ENCODE measurements at regions not wholly inside any gene's neighbourhood (a gene's known extent, or its start where the extent isn't known, plus 50 kb on each side); places are given as distances from the start of the nearest gene placed in this dataset.

DNA sequence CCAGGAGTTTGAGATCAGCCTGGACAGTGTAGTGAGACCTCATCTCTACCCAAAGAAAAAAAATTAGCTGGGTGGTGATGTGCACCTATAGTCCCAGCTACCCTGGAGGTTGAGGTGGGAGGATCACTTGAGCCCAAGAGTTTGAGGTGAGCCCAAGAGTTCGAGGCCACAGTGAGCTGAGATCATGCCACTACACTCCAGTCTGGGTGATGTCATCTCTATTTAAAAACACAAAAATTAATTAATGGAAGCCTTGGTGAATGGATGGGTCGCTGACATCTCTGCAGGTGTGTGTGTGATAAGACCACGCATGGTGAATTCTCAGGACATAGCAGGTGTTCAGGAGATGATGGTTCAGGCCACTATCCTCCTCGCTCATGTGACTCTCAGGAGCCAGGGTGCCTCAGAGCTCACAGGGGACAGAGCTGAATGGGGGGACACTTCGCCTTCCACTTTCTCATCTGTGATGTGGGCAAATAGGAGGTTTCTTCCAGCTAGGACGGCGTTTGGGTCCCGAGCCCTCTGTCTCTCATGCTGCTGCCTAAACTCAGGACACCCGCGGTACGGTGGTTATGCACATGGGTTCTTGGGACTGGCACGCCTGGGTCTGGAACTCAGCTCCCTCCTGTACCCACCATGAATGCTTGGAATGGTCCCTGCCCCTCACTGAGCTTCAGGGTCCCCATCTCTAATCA is 113.4 kb upstream of the ZBTB40 start:
- H3K4me1 ChIP-seq = peaks cover 0 to 5% (median 0%) of the 10 kb centered on the region in 9 donors
- DNase-seq = no peak
- no peak overlapping the region for H3K27ac ChIP-seq
- no peak overlapping the region for H3K4me3 ChIP-seq
- WGBS, 2 donors = 88% methylated on average over 12 of the region's 12 CpGs
- no peak for ATAC-seq
- H3K27me3 ChIP-seq = peaks cover 0 to 71% (median 47%) of the 10 kb centered on the region in 7 donors
- TF ChIP-seq, protein P1, sequence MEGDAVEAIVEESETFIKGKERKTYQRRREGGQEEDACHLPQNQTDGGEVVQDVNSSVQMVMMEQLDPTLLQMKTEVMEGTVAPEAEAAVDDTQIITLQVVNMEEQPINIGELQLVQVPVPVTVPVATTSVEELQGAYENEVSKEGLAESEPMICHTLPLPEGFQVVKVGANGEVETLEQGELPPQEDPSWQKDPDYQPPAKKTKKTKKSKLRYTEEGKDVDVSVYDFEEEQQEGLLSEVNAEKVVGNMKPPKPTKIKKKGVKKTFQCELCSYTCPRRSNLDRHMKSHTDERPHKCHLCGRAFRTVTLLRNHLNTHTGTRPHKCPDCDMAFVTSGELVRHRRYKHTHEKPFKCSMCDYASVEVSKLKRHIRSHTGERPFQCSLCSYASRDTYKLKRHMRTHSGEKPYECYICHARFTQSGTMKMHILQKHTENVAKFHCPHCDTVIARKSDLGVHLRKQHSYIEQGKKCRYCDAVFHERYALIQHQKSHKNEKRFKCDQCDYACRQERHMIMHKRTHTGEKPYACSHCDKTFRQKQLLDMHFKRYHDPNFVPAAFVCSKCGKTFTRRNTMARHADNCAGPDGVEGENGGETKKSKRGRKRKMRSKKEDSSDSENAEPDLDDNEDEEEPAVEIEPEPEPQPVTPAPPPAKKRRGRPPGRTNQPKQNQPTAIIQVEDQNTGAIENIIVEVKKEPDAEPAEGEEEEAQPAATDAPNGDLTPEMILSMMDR (IDR thresholded peaks at IDR 0.05) = no peak
- intact Hi-C loops (cut with DNase I) = no loop called here
- H3K36me3 ChIP-seq = no peaks in the 10 kb centered on the region
- no peaks in the 10 kb centered on the region for H3K9me3 ChIP-seq

GRCh38 chr1:22339237-22339636 is 112.4 kb upstream of the ZBTB40 start:
- peaks cover 0 to 75% (median 57%) of the 10 kb centered on the region in 7 donors for H3K27me3 ChIP-seq
- DNase-seq = no peak
- no peak overlapping the region for H3K4me3 ChIP-seq
- ATAC-seq = no peak
- H3K27ac ChIP-seq = no peak overlapping the region
- intact Hi-C loops (cut with DNase I) = no loop called here
- H3K36me3 ChIP-seq = no peaks in the 10 kb centered on the region
- 50 to 55% methylated on average over 14 of the region's 14 CpGs for WGBS, 2 donors
- H3K9me3 ChIP-seq = no peaks in the 10 kb centered on the region
- TF ChIP-seq, protein P1 (IDR thresholded peaks at IDR 0.05) = no peak
- H3K4me1 ChIP-seq = peaks cover 0 to 5% (median 0%) of the 10 kb centered on the region in 9 donors

DNA sequence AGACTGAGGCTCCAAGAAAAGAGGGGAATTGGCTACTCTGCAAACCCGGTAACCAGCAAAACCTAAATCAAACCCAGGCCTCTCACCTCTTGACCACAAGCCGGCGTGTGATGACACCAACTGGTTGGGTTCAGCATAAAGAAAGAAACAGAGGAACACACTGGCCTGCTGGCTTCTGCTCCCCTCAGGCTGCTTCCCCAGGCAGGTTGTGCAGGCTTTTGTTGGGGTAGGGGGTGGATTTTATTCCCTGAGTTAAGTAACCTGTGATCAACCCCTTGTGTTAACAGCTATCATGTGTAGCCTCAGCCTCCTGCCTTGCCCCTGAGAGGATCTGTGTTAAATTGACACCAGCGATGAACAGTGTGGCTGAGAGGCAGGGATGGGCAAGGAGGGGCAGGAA is 111.6 kb upstream of the ZBTB40 start:
- Histone ChIP-seq H3K27ac (no peak overlapping the region), H3K4me3 (no peak overlapping the region), H3K36me3 (no peaks in the 10 kb centered on the region), H3K4me1 (peaks cover 0 to 5% (median 0%) of the 10 kb centered on the region in 9 donors), H3K9me3 (no peaks in the 10 kb centered on the region), H3K27me3 (peaks cover 0 to 75% (median 64%) of the 10 kb centered on the region in 7 donors)
- TF ChIP-seq, protein P1 (IDR thresholded peaks at IDR 0.05) = no peak
- DNase-seq (no peak), ATAC-seq (no peak)
- 87 to 89% methylated on average over 4 of the region's 4 CpGs for WGBS, 2 donors
- intact Hi-C loops (cut with DNase I) = no loop called here

- H3K27me3 ChIP-seq = peaks cover 0 to 79% (median 66%) of the 10 kb centered on the region in 7 donors
- DNase-seq (no peak), ATAC-seq (no peak)
- H3K9me3 ChIP-seq = no peaks in the 10 kb centered on the region
- H3K36me3 ChIP-seq = no peaks in the 10 kb centered on the region
- no peak overlapping the region for H3K27ac ChIP-seq
- peaks cover 0 to 5% (median 0%) of the 10 kb centered on the region in 9 donors for H3K4me1 ChIP-seq
- H3K4me3 ChIP-seq = no peak overlapping the region
- 61 to 68% methylated on average over 4 of the region's 4 CpGs for WGBS, 2 donors
- TF ChIP-seq, protein P1 (IDR thresholded peaks at IDR 0.05) = no peak
- intact Hi-C loops (cut with DNase I) = no loop called here
Measured at GRCh38 chr1:22340873-22341272, 110.8 kb upstream of the ZBTB40 start.
